H1 (cell line): ENCODE measurements at regions not wholly inside any gene's neighbourhood (a gene's known extent, or its start where the extent isn't known, plus 50 kb on each side); places are given as distances from the start of the nearest gene placed in this dataset.

Experiments used
- CTCF ChIA-PET: fragments of 300-600 bp; sonication (Branson Sonifier 250); formaldehyde crosslinking; loops from one replicate; lab custom pipeline; 2021; ENCODE audit not compliant: partially characterized antibody; lab: Charles Lee
- POLR2A ChIA-PET: fragments of 300-600 bp; sonication (Branson Sonifier 250); formaldehyde crosslinking; loops from one replicate; lab custom pipeline; 2021; ENCODE audit warnings: inconsistent platforms; ENCODE audit not compliant: partially characterized antibody; lab: Charles Lee
- DNase-seq, 2 experiments: peaks; one replicate each; pipeline versions ENCODE4 v3.0.0 to v3.0.0-alpha.2; 2010 to 2022; ENCODE audit warnings: low spot score in 2 of 2, low read depth in 1 of 2, mixed read lengths in 1 of 2
- FAIRE-seq: peaks from 2 replicates; lab custom pipeline; 2011; peaks lifted over from hg19 to GRCh38; lab: Jason Lieb, UNC
- H2AFZ ChIP-seq: 2 replicates; pipeline ENCODE4 v1.8.1; 2012; ENCODE audit warnings: low read length, inconsistent platforms
- H2AK5ac ChIP-seq: 2 replicates; pipeline ENCODE4 v1.6.1; 2013; ENCODE audit warnings: low read depth, low read length
- H2BK120ac ChIP-seq: replicated peaks from 2 replicates; pipeline ENCODE3; 2013; ENCODE audit warnings: low read depth, low read length, inconsistent platforms
- H2BK12ac ChIP-seq: 2 replicates; pipeline ENCODE4 v1.6.1; 2013; ENCODE audit warnings: low read depth, low read length
- H2BK15ac ChIP-seq: 2 replicates; pipeline ENCODE4 v1.6.1; 2013; ENCODE audit warnings: low read length
- H2BK20ac ChIP-seq: 2 replicates; pipeline ENCODE4 v1.6.1; 2013; ENCODE audit warnings: low read length
- H2BK5ac ChIP-seq: 2 replicates; pipeline ENCODE4 v1.6.1; 2013; ENCODE audit warnings: low read depth, low read length
- H3K14ac ChIP-seq: 2 replicates; pipeline ENCODE4 v1.6.1; 2013; ENCODE audit warnings: inconsistent platforms; ENCODE audit not compliant: insufficient read length
- H3K18ac ChIP-seq: 2 replicates; pipeline ENCODE4 v1.6.1; 2013; ENCODE audit warnings: low read length; ENCODE audit errors: extremely low read depth
- H3K23ac ChIP-seq: 2 replicates; pipeline ENCODE4 v1.6.1; 2013; ENCODE audit warnings: inconsistent platforms; ENCODE audit not compliant: insufficient read length
- H3K23me2 ChIP-seq: 2 replicates; pipeline ENCODE4 v1.6.1; 2013; ENCODE audit warnings: low read depth, low read length
- H3K27ac ChIP-seq: 2 replicates; pipeline ENCODE4 v1.6.1; 2011; ENCODE audit warnings: low read depth, low read length, inconsistent platforms
- H3K27me3 ChIP-seq, 4 experiments: replicated peaks in 1 of 4; 1 replicate in 1 of 4; 2 replicates in 3 of 4; pipeline versions ENCODE4 v1.6.1 to v1.8.1; 2011 to 2013; ENCODE audit warnings: low read length in 3 of 4, mild to moderate bottlenecking in 3 of 4, inconsistent platforms in 2 of 4, mixed read lengths in 2 of 4, moderate library complexity in 1 of 4; ENCODE audit not compliant: control insufficient read depth in 3 of 4, insufficient read depth in 3 of 4; ENCODE audit errors: extremely low read depth in 1 of 4
- H3K36me3 ChIP-seq, 4 experiments: 2 replicates each; pipeline versions ENCODE4 v1.6.1 to v1.8.1; 2011 to 2013; ENCODE audit warnings: mild to moderate bottlenecking in 4 of 4, low read length in 3 of 4, moderate library complexity in 2 of 4, control low read depth in 1 of 4, inconsistent platforms in 1 of 4; ENCODE audit not compliant: insufficient read depth in 4 of 4, control insufficient read depth in 2 of 4
- H3K4ac ChIP-seq: replicated peaks from 2 replicates; pipeline ENCODE3; 2013; ENCODE audit warnings: low read length, low read depth, mixed read lengths, inconsistent platforms; ENCODE audit not compliant: insufficient read length
- H3K4me1 ChIP-seq, 4 experiments: replicated peaks in 1 of 4; 1 replicate in 1 of 4; 2 replicates in 3 of 4; pipeline versions ENCODE4 v1.6.1 to v1.8.1; 2011 to 2013; ENCODE audit warnings: low read length in 3 of 4, inconsistent platforms in 2 of 4, mixed read lengths in 1 of 4; ENCODE audit not compliant: insufficient read depth in 4 of 4, control insufficient read depth in 3 of 4
- H3K4me2 ChIP-seq, 2 experiments: 2 replicates each; pipeline versions ENCODE4 v1.6.1 to v1.8.1; 2011 to 2013; ENCODE audit warnings: low read depth in 2 of 2, low read length in 2 of 2, control low read depth in 1 of 2, inconsistent platforms in 1 of 2, mild to moderate bottlenecking in 1 of 2; ENCODE audit not compliant: insufficient read depth in 1 of 2
- H3K4me3 ChIP-seq, 4 experiments: fragments of 200-600, 300-600 bp in 1 of 4; sonication (generic), shearing (Covaris generic), sonication (Bioruptor Twin) in 1 of 4; 2 replicates each; pipeline versions ENCODE4 v1.5.1 to v1.8.1; 2011 to 2016; ENCODE audit warnings: low read length in 4 of 4, low read depth in 3 of 4, control low read depth in 2 of 4, inconsistent platforms in 2 of 4, mild to moderate bottlenecking in 2 of 4, mixed read lengths in 1 of 4, moderate library complexity in 1 of 4; ENCODE audit not compliant: insufficient read depth in 2 of 4; ENCODE audit errors: extremely low read depth in 1 of 4
- H3K56ac ChIP-seq: replicated peaks from 2 replicates; pipeline ENCODE3; 2013; ENCODE audit warnings: low read depth, mild to moderate bottlenecking, mixed read lengths, low read length, inconsistent platforms; ENCODE audit not compliant: insufficient read length
- H3K79me1 ChIP-seq: 2 replicates; pipeline ENCODE4 v1.6.1; 2013; ENCODE audit warnings: low read depth, low read length, control low read depth
- H3K79me2 ChIP-seq, 2 experiments: 2 replicates each; pipeline versions ENCODE4 v1.6.1 to v1.8.1; 2012 to 2013; ENCODE audit warnings: low read length in 2 of 2, mild to moderate bottlenecking in 2 of 2, inconsistent platforms in 1 of 2; ENCODE audit not compliant: insufficient read depth in 2 of 2, control insufficient read depth in 1 of 2
- H3K9ac ChIP-seq, 4 experiments: replicated peaks in 1 of 4; 1 replicate in 1 of 4; 2 replicates in 3 of 4; pipeline versions ENCODE4 v1.6.1 to v1.8.1; 2011 to 2013; ENCODE audit warnings: low read depth in 3 of 4, low read length in 3 of 4, control low read depth in 2 of 4, mild to moderate bottlenecking in 2 of 4, moderate library complexity in 2 of 4, inconsistent platforms in 1 of 4; ENCODE audit errors: extremely low read depth in 1 of 4
- H3K9me3 ChIP-seq, 2 experiments: 2 replicates each; pipeline versions ENCODE4 v1.6.1 to v1.8.1; 2012 to 2013; ENCODE audit warnings: mild to moderate bottlenecking in 2 of 2, moderate library complexity in 2 of 2, control low read depth in 1 of 2, inconsistent platforms in 1 of 2, low read depth in 1 of 2, low read length in 1 of 2, mixed read lengths in 1 of 2; ENCODE audit not compliant: insufficient read depth in 2 of 2
- H4K20me1 ChIP-seq, 2 experiments: replicated peaks in 1 of 2; 2 replicates each; pipeline versions ENCODE3 to v1.8.1; 2011 to 2013; ENCODE audit warnings: inconsistent platforms in 2 of 2, low read length in 2 of 2, mild to moderate bottlenecking in 1 of 2; ENCODE audit not compliant: insufficient read depth in 2 of 2, control insufficient read depth in 1 of 2
- H4K5ac ChIP-seq: 2 replicates; pipeline ENCODE4 v1.6.1; 2013; ENCODE audit warnings: low read length, low read depth, mixed read lengths, inconsistent platforms; ENCODE audit not compliant: insufficient read length
- H4K8ac ChIP-seq: 2 replicates; pipeline ENCODE4 v1.8.0; 2013; ENCODE audit warnings: mild to moderate bottlenecking, moderate library complexity, low read length, inconsistent platforms; ENCODE audit not compliant: insufficient read depth; ENCODE audit errors: extremely low read depth
- H4K91ac ChIP-seq: replicated peaks from 2 replicates; pipeline ENCODE3; 2013; ENCODE audit warnings: low read length, mixed read lengths, inconsistent platforms; ENCODE audit not compliant: insufficient read length
- ATF3 ChIP-seq: IDR thresholded peaks from 2 replicates; pipeline ENCODE4 v1.6.1; 2011; ENCODE audit warnings: low read depth, mild to moderate bottlenecking, low read length; ENCODE audit not compliant: insufficient read depth
- EGR1 ChIP-seq: IDR thresholded peaks from 2 replicates; pipeline ENCODE4 v1.6.1; 2011; ENCODE audit warnings: low read depth, low read length, borderline replicate concordance
- EP300 ChIP-seq, 2 experiments: IDR thresholded peaks; 1 replicate in 1 of 2; 2 replicates in 1 of 2; pipeline ENCODE4 v1.6.1; 2011 to 2012; ENCODE audit warnings: low read depth in 2 of 2, low read length in 2 of 2, mild to moderate bottlenecking in 2 of 2, borderline replicate concordance in 1 of 2, inconsistent platforms in 1 of 2, moderate library complexity in 1 of 2
- KDM4A ChIP-seq: IDR thresholded peaks from one replicate; pipeline ENCODE4 v1.7.1; 2012; ENCODE audit warnings: low read depth, mild to moderate bottlenecking, moderate library complexity, low read length, inconsistent platforms; ENCODE audit not compliant: severe bottlenecking
- WGBS, 2 experiments: shearing (Covaris generic) in 1 of 2; methylation state at CpG; one replicate each; pipeline versions ENCODE4 v1.1.6 to v1.1.7; 2013 to 2015; ENCODE audit warnings: low lambda C conversion rate in 2 of 2, mixed read lengths in 2 of 2, inconsistent platforms in 1 of 2, low coverage in 1 of 2, missing lambda C conversion rate in 1 of 2; ENCODE audit not compliant: insufficient replicate concordance in 2 of 2, insufficient coverage in 1 of 2, insufficient read length in 1 of 2; ENCODE audit errors: extremely low coverage in 1 of 2, missing lambda C conversion rate in 1 of 2; 5-methylcytosine and 5-hydroxymethylcytosine counted together

GRCh38 chr3:145681181-145681580 is 479.8 kb downstream of the PLOD2 start:
- FAIRE-seq (no peak), DNase-seq (no peak)
- Histone ChIP-seq H3K9me3 (no peaks in the 10 kb centered on the region), H2AFZ (no peak overlapping the region), H2BK12ac (no peak overlapping the region), H3K79me2 (no peaks in the 10 kb centered on the region), H3K18ac (no peak overlapping the region), H3K56ac (no peak overlapping the region), H2BK5ac (no peak overlapping the region), H3K4me1 (no peaks in the 10 kb centered on the region), H3K4ac (no peak overlapping the region), H3K23me2 (no peaks in the 10 kb centered on the region), H3K79me1 (no peaks in the 10 kb centered on the region), H3K23ac (no peak overlapping the region), H3K27me3 (no peaks in the 10 kb centered on the region), H3K27ac (no peak overlapping the region), H4K91ac (no peak overlapping the region), H3K14ac (no peak overlapping the region), H2BK20ac (no peak overlapping the region), H4K8ac (no peak overlapping the region), H4K20me1 (no peaks in the 10 kb centered on the region), H2AK5ac (no peak overlapping the region), H3K9ac (no peak overlapping the region), H3K4me3 (no peak overlapping the region), H3K4me2 (no peak overlapping the region), H2BK15ac (no peak overlapping the region), H3K36me3 (no peaks in the 10 kb centered on the region), H2BK120ac (no peak overlapping the region), H4K5ac (no peak overlapping the region)
- TF ChIP-seq EP300 (IDR thresholded peaks at IDR 0.05; ENCODE audit: borderline replicate concordance in 1 of 2, low read depth in 2 of 2, low read length in 2 of 2) (no peak), ATF3 (no peak), KDM4A (no peak), EGR1 (no peak)
- WGBS, 2 experiments = 79% methylated on average over 3 of the region's 3 CpGs; no CpG with 5 or more reads in 1 of the 2 experiments
- CTCF ChIA-PET = interaction anchor here (0.6 kb wide), 1 partner anchor 352 kb away, joined by 3 read pairs; no protein-coding TSS in a partner anchor
- POLR2A ChIA-PET = no interaction called here
